ENCODE measurements at regions not wholly inside any gene's neighbourhood (a gene's known extent, or its start where the extent isn't known, plus 50 kb on each side); places are given as distances from the start of the nearest gene placed in this dataset.

GRCh38 chr15:35667908-35668307 lies 121.9 kb upstream of the DPH6 start:
- DNase-seq (ENCODE audit: low read depth in 2 of 2), result no peak
- H2AFZ ChIP-seq (ENCODE audit: low read length), result no peak overlapping the region

GRCh38 chr15:35669021-35669420 lies 123.1 kb upstream of the DPH6 start:
- H3K4me3 ChIP-seq (replicated peaks in 1 of 4; ENCODE audit: control extremely low read depth in 1 of 4, insufficient read depth in 1 of 4, low read depth in 3 of 4, low read length in 4 of 4), result no peak overlapping the region
- H3K27ac ChIP-seq (ENCODE audit: insufficient read depth, low read length), result no peak overlapping the region
- H3K4me1 ChIP-seq (ENCODE audit: control insufficient read depth, extremely low read depth, insufficient read depth, low read length), result peaks cover 2% of the 10 kb centered on the region
- H3K27me3 ChIP-seq (ENCODE audit: control insufficient read depth, insufficient read depth, low read length), result no peaks in the 10 kb centered on the region
- no peak overlapping the region for H3K4me2 ChIP-seq (ENCODE audit: extremely low read depth, insufficient read depth, low read length)
- H2AFZ ChIP-seq (ENCODE audit: low read length), result no peak overlapping the region
- H4K20me1 ChIP-seq (ENCODE audit: control insufficient read depth, extremely low read depth, insufficient read depth, low read length), result no peaks in the 10 kb centered on the region
- no peak for TF ChIP-seq EZH2 (IDR thresholded peaks at IDR 0.05; ENCODE audit: low read length, missing control alignments)
- TF ChIP-seq CTCF (conservative IDR thresholded peaks at IDR 0.05 in 1 of 2, IDR thresholded peaks at IDR 0.05 in 1 of 2; ENCODE audit: low read depth in 1 of 2, low read length in 2 of 2), result no peak
- no peaks in the 10 kb centered on the region for H3K79me2 ChIP-seq (ENCODE audit: control insufficient read depth, insufficient read depth, low read length)
- H3K36me3 ChIP-seq (ENCODE audit: control insufficient read depth, insufficient read depth, low read length), result no peaks in the 10 kb centered on the region
- no peak for DNase-seq (ENCODE audit: low read depth in 2 of 2)
- H3K9ac ChIP-seq (ENCODE audit: insufficient read depth, low read length), result no peak overlapping the region
- no peaks in the 10 kb centered on the region for H3K9me3 ChIP-seq (ENCODE audit: control insufficient read depth, insufficient read depth, low read depth, low read length)

More at GRCh38 chr15:35667908-35668307, 121.9 kb upstream of the DPH6 start:
- H3K4me3 ChIP-seq (replicated peaks in 1 of 4; ENCODE audit: control extremely low read depth in 1 of 4, insufficient read depth in 1 of 4, low read depth in 3 of 4, low read length in 4 of 4), result no peak overlapping the region
- no peak overlapping the region for H3K27ac ChIP-seq (ENCODE audit: insufficient read depth, low read length)
- peaks cover 2% of the 10 kb centered on the region for H3K4me1 ChIP-seq (ENCODE audit: control insufficient read depth, extremely low read depth, insufficient read depth, low read length)
- H3K4me2 ChIP-seq (ENCODE audit: extremely low read depth, insufficient read depth, low read length), result no peak overlapping the region
- H3K36me3 ChIP-seq (ENCODE audit: control insufficient read depth, insufficient read depth, low read length), result no peaks in the 10 kb centered on the region
- TF ChIP-seq EZH2 (IDR thresholded peaks at IDR 0.05; ENCODE audit: low read length, missing control alignments) (no peak), CTCF (conservative IDR thresholded peaks at IDR 0.05 in 1 of 2, IDR thresholded peaks at IDR 0.05 in 1 of 2; ENCODE audit: low read depth in 1 of 2, low read length in 2 of 2) (no peak)
- H3K9ac ChIP-seq (ENCODE audit: insufficient read depth, low read length), result no peak overlapping the region
- H4K20me1 ChIP-seq (ENCODE audit: control insufficient read depth, extremely low read depth, insufficient read depth, low read length), result no peaks in the 10 kb centered on the region
- no peaks in the 10 kb centered on the region for H3K9me3 ChIP-seq (ENCODE audit: control insufficient read depth, insufficient read depth, low read depth, low read length)
- H3K27me3 ChIP-seq (ENCODE audit: control insufficient read depth, insufficient read depth, low read length), result no peaks in the 10 kb centered on the region
- H3K79me2 ChIP-seq (ENCODE audit: control insufficient read depth, insufficient read depth, low read length), result no peaks in the 10 kb centered on the region

- Histone ChIP-seq H2AFZ (ENCODE audit: low read length) (no peak overlapping the region), H3K9me3 (ENCODE audit: control insufficient read depth, insufficient read depth, low read depth, low read length) (no peaks in the 10 kb centered on the region), H3K4me3 (replicated peaks in 1 of 4; ENCODE audit: control extremely low read depth in 1 of 4, insufficient read depth in 1 of 4, low read depth in 3 of 4, low read length in 4 of 4) (no peak overlapping the region), H3K36me3 (ENCODE audit: control insufficient read depth, insufficient read depth, low read length) (no peaks in the 10 kb centered on the region), H3K9ac (ENCODE audit: insufficient read depth, low read length) (no peak overlapping the region), H4K20me1 (ENCODE audit: control insufficient read depth, extremely low read depth, insufficient read depth, low read length) (no peaks in the 10 kb centered on the region), H3K79me2 (ENCODE audit: control insufficient read depth, insufficient read depth, low read length) (no peaks in the 10 kb centered on the region), H3K27ac (ENCODE audit: insufficient read depth, low read length) (no peak overlapping the region), H3K4me1 (ENCODE audit: control insufficient read depth, extremely low read depth, insufficient read depth, low read length) (peaks cover 2% of the 10 kb centered on the region), H3K4me2 (ENCODE audit: extremely low read depth, insufficient read depth, low read length) (no peak overlapping the region), H3K27me3 (ENCODE audit: control insufficient read depth, insufficient read depth, low read length) (no peaks in the 10 kb centered on the region)
- no peak for TF ChIP-seq EZH2 (IDR thresholded peaks at IDR 0.05; ENCODE audit: low read length, missing control alignments)
- no peak for TF ChIP-seq CTCF (conservative IDR thresholded peaks at IDR 0.05 in 1 of 2, IDR thresholded peaks at IDR 0.05 in 1 of 2; ENCODE audit: low read depth in 1 of 2, low read length in 2 of 2)
- DNase-seq (ENCODE audit: low read depth in 2 of 2), result no peak
These were observed 123.6 kb upstream of the DPH6 start for GRCh38 chr15:35669432-35670045.
